ENCODE measurements at regions not wholly inside any gene's neighbourhood (a gene's known extent, or its start where the extent isn't known, plus 50 kb on each side); places are given as distances from the start of the nearest gene placed in this dataset.

- H3K9me3 ChIP-seq (ENCODE audit: control insufficient read depth in 4 of 4, low read length in 3 of 4), result no peaks in the 10 kb centered on the region
- DNase-seq (ENCODE audit: low spot score), result no peak
- no peak overlapping the region for H3K9ac ChIP-seq (ENCODE audit: low read depth in 1 of 2, low read length in 2 of 2)
- TF ChIP-seq YY1 (IDR thresholded peaks at IDR 0.05) (no peak), GABPA (IDR thresholded peaks at IDR 0.05 in 1 of 2, conservative IDR thresholded peaks at IDR 0.05 in 1 of 2) (no peak), SP1 (IDR thresholded peaks at IDR 0.05) (no peak), ATF3 (IDR thresholded peaks at IDR 0.05) (no peak), CTCF (IDR thresholded peaks at IDR 0.05; ENCODE audit: low read depth, low read length, missing input control) (no peak), EGR1 (IDR thresholded peaks at IDR 0.05; ENCODE audit: low read depth in 2 of 2) (no peak), TAF1 (conservative IDR thresholded peaks at IDR 0.05) (no peak), RAD21 (IDR thresholded peaks at IDR 0.05) (no peak), HNF4A (conservative IDR thresholded peaks at IDR 0.05) (no peak)
- H3K27ac ChIP-seq (ENCODE audit: low read depth in 1 of 2, low read length in 2 of 2), result no peak overlapping the region
- H3K4me1 ChIP-seq (ENCODE audit: control insufficient read depth in 4 of 4, insufficient read depth in 4 of 4, low read length in 3 of 4), result no peaks in the 10 kb centered on the region
- H3K36me3 ChIP-seq (ENCODE audit: control insufficient read depth in 4 of 4, insufficient read depth in 3 of 4, low read depth in 1 of 4, low read length in 3 of 4), result no peaks in the 10 kb centered on the region
- H3K4me3 ChIP-seq (ENCODE audit: low read depth in 1 of 3, low read length in 3 of 3), result no peak overlapping the region
- WGBS, result 55% methylated on average over 5 of the region's 5 CpGs
- no peaks in the 10 kb centered on the region for H3K27me3 ChIP-seq (ENCODE audit: control insufficient read depth in 4 of 4, insufficient read depth in 4 of 4, low read length in 3 of 4)
Measured at GRCh38 chr11:39965701-39966100, 1493.8 kb downstream of the LRRC4C start.

DNA sequence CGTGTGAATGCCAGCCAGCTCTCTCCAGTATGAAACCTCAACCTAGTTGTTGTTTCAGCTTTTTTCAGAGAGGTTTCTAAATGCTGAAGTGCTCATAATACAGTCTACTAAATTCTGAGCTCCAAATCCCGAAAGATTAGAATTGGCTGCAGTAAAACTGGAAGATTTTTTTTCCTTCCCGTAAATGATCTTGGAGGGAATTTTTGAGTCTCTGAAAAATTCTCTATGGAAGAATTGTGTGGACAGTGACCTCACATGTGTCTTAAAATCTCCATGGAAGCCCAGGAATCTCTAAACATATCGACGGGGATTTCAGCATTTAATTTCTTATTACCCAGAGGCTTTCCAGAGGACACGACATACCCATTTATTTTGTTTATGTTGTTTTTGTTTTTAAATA is 1499.2 kb downstream of the LRRC4C start:
- WGBS, result 77% methylated on average over 6 of the region's 6 CpGs
- Histone ChIP-seq H3K36me3 (ENCODE audit: control insufficient read depth in 4 of 4, insufficient read depth in 3 of 4, low read depth in 1 of 4, low read length in 3 of 4) (no peaks in the 10 kb centered on the region), H3K4me3 (ENCODE audit: low read depth in 1 of 3, low read length in 3 of 3) (no peak overlapping the region), H3K9ac (ENCODE audit: low read depth in 1 of 2, low read length in 2 of 2) (no peak overlapping the region), H3K27ac (ENCODE audit: low read depth in 1 of 2, low read length in 2 of 2) (no peak overlapping the region), H3K27me3 (ENCODE audit: control insufficient read depth in 4 of 4, insufficient read depth in 4 of 4, low read length in 3 of 4) (no peaks in the 10 kb centered on the region), H3K9me3 (ENCODE audit: control insufficient read depth in 4 of 4, low read length in 3 of 4) (no peaks in the 10 kb centered on the region), H3K4me1 (ENCODE audit: control insufficient read depth in 4 of 4, insufficient read depth in 4 of 4, low read length in 3 of 4) (no peaks in the 10 kb centered on the region)
- TF ChIP-seq JUND (IDR thresholded peaks at IDR 0.05) (no peak), CTCF (IDR thresholded peaks at IDR 0.05; ENCODE audit: low read depth, low read length, missing input control) (no peak), SP1 (IDR thresholded peaks at IDR 0.05) (no peak), FOXA2 (IDR thresholded peaks at IDR 0.05) (no peak)
- TF ChIP-seq, protein P1, sequence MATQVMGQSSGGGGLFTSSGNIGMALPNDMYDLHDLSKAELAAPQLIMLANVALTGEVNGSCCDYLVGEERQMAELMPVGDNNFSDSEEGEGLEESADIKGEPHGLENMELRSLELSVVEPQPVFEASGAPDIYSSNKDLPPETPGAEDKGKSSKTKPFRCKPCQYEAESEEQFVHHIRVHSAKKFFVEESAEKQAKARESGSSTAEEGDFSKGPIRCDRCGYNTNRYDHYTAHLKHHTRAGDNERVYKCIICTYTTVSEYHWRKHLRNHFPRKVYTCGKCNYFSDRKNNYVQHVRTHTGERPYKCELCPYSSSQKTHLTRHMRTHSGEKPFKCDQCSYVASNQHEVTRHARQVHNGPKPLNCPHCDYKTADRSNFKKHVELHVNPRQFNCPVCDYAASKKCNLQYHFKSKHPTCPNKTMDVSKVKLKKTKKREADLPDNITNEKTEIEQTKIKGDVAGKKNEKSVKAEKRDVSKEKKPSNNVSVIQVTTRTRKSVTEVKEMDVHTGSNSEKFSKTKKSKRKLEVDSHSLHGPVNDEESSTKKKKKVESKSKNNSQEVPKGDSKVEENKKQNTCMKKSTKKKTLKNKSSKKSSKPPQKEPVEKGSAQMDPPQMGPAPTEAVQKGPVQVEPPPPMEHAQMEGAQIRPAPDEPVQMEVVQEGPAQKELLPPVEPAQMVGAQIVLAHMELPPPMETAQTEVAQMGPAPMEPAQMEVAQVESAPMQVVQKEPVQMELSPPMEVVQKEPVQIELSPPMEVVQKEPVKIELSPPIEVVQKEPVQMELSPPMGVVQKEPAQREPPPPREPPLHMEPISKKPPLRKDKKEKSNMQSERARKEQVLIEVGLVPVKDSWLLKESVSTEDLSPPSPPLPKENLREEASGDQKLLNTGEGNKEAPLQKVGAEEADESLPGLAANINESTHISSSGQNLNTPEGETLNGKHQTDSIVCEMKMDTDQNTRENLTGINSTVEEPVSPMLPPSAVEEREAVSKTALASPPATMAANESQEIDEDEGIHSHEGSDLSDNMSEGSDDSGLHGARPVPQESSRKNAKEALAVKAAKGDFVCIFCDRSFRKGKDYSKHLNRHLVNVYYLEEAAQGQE (IDR thresholded peaks at IDR 0.05), result no peak
- DNase-seq (ENCODE audit: low spot score), result no peak

Measured in liver (tissue), 8 donors.